Fibroblast of mammary gland (primary cell): ENCODE measurements at regions not wholly inside any gene's neighbourhood (a gene's known extent, or its start where the extent isn't known, plus 50 kb on each side); places are given as distances from the start of the nearest gene placed in this dataset.

ENCODE experiments used
- DNase-seq: peaks from one replicate; pipeline ENCODE4 v3.0.0-alpha.2; 2010; ENCODE audit warnings: low read depth
- H3K4me3 ChIP-seq: 2 replicates; pipeline ENCODE4 v1.5.1; 2011; ENCODE audit warnings: low read depth, mild to moderate bottlenecking, low read length, moderate library complexity; ENCODE audit not compliant: control insufficient read depth
- TF ChIP-seq, protein P1 (sequence below): conservative IDR thresholded peaks from 2 replicates; pipeline ENCODE4 v1.5.1; 2011; ENCODE audit warnings: low read depth, low read length, inconsistent platforms; ENCODE audit not compliant: control insufficient read depth, insufficient read depth

DNA sequence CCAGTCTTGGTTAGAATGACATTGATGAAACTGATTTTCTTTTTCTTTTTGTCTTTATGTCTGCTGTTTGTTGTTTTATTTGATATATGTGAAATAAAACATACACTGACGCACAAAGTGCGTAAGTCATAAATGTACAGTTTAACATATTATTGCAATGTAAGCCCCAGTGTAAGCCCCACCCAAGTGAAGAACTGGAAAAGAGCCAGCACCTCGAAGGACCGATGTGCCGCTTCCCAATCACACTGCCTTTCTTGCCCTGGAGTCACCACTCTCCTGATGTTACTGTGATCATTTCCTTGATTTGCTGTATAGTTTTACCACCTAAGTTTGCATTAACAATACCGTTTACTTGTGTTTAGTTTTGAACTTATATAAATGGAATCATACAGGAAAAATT, 128.4 kb upstream of the LPP start:
- TF ChIP-seq, protein P1, sequence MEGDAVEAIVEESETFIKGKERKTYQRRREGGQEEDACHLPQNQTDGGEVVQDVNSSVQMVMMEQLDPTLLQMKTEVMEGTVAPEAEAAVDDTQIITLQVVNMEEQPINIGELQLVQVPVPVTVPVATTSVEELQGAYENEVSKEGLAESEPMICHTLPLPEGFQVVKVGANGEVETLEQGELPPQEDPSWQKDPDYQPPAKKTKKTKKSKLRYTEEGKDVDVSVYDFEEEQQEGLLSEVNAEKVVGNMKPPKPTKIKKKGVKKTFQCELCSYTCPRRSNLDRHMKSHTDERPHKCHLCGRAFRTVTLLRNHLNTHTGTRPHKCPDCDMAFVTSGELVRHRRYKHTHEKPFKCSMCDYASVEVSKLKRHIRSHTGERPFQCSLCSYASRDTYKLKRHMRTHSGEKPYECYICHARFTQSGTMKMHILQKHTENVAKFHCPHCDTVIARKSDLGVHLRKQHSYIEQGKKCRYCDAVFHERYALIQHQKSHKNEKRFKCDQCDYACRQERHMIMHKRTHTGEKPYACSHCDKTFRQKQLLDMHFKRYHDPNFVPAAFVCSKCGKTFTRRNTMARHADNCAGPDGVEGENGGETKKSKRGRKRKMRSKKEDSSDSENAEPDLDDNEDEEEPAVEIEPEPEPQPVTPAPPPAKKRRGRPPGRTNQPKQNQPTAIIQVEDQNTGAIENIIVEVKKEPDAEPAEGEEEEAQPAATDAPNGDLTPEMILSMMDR = no peak
- no peak overlapping the region for H3K4me3 ChIP-seq
- DNase-seq = no peak

DNA sequence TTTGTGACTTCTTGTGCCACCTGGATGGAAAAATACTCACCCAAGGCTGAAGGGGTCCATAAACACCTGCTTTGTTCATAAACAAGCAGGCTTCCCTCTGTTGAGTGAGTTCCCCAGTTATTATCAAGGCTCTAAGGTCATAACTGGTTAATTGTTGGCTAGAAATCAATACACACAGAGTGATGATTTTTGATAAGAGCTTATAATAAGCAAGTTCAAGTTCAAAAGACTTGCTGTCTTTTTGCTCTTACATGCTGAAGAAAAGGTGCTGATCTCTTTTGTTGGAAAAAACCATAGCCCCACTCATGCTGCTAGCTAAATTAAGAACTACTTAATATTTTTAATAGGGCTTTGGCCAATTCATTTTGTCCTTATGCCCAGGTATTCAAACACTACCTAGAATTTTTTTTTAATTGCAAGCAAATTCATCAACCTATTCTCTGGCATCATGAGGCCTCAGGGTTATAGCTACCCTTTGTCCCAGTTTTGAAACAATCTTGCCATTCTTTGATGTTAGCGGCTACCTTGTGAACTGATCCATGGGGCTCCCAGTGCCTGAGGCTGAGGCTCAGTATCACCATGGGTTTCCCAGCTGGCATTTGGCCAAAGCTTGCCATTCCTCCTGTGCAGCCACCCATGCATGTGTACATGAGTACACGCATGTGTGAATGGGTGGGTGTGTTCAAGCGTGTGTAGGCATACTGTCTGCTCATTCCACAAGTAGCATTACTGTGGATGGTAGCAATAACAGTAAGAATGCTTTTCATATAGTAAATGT, 127.6 kb upstream of the LPP start:
- no peak for DNase-seq
- H3K4me3 ChIP-seq = no peak overlapping the region
- TF ChIP-seq, protein P1 = no peak

DNA sequence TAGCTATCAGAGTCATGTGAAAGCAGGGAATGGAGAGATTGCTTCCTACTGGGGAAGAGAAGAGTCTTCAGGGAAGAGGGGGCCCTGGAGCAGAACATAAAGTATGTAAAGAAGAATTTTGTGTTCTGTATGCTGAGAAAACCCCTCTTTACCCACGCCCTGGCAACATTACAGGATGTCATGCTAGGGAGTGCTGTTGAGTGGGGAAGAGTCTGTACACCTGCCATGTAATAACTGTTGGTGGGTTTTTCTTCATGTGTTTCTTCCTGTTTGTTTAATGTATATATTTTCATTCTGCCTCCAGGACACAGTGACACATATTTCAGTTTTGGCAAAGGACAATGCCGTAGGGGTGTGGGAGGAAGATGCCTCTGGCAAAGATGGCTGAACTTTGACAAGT, 122.8 kb upstream of the LPP start:
- no peak for DNase-seq
- H3K4me3 ChIP-seq = no peak overlapping the region
- TF ChIP-seq, protein P1 = no peak

DNA sequence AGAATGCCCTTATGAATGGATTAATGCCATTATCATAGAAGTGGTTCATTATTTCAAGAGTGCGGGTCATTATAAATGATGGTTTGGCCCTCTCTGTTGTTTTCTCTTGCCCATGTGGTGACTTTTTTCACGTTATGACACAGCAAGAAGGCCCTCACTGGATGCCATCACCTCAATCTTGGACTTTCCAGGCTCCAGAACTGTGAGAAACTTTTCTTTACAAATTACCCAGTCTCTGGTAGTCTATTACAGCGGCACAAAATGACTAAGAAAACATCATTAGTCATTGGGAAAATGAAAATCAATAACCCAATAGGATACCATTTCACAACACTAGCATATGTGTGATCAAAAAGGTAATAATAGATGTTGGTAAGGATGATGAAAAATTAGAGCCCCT, 119.0 kb upstream of the LPP start:
- TF ChIP-seq, protein P1 = no peak
- H3K4me3 ChIP-seq = no peak overlapping the region
- no peak for DNase-seq

DNA sequence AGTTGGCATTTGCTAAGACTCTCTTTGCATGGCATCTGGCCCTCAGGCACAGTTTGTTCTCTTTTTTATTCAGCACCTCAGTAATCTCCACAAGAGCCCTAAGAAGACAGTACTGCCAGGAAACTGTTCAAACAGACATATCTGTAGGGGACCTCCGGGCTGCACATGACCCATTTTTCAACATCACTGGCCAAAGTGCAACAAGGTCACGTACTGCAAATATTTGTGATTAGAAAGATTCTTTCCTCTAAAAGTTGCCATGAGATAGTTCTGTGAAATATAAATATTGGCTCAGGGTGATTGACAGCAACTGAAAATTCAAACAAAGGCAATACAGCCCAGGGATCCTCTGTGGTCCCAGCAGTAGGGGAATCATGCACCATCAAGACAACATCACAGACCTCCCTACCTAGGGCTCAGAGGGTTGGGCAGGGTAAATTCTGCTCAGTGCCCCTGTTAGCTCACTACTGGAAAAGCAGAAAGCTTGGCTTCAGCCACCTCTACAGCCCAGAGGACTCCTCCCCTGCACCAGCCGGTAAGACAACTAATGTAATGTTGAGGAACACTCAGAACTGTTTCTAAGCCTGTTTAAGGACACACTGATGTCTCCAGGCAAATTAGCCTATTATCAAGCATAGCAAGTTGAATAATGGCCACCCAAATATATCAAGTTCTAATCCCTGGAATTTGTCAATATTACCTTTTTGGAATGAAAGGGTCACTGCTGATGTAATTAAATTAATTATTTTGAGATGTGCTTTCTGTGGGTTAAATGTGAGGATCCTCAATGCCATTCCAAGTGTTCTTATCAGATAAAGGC, 117.4 kb upstream of the LPP start:
- no peak overlapping the region for H3K4me3 ChIP-seq
- TF ChIP-seq, protein P1 = no peak
- DNase-seq = no peak

DNA sequence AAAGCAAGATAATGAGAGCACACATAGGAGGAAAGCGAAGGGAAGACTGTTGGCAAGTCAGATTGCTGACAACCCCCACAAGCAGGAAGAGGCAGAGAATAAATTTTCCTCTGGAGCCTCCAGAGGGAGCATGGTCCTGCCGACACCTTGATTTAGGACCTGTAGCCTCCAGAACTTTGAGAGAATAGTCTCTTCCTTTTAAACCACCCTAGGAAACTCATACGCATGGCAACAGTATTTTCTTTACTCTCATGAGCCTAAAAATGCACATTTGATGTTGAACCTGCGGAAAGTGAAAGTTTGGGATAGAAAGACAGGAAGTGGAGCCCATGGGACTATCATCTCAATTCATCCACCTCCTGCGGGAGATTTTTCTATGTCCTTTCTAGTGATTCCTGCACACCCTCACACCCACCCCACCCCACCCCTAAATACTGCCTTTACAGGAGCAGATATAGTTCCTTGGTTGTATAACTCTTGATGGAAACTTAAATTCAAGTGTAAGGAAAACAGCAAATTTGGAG, 116.7 kb upstream of the LPP start:
- DNase-seq = peak; percentile 67
- H3K4me3 ChIP-seq = no peak overlapping the region
- TF ChIP-seq, protein P1 = peak; percentile 54
